H1 (cell line): ENCODE measurements at regions not wholly inside any gene's neighbourhood (a gene's known extent, or its start where the extent isn't known, plus 50 kb on each side); places are given as distances from the start of the nearest gene placed in this dataset.

Source experiments
- CTCF ChIA-PET: fragments of 300-600 bp; sonication (Branson Sonifier 250); formaldehyde crosslinking; loops from one replicate; lab custom pipeline; 2021; ENCODE audit not compliant: partially characterized antibody; lab: Charles Lee
- POLR2A ChIA-PET: fragments of 300-600 bp; sonication (Branson Sonifier 250); formaldehyde crosslinking; loops from one replicate; lab custom pipeline; 2021; ENCODE audit warnings: inconsistent platforms; ENCODE audit not compliant: partially characterized antibody; lab: Charles Lee
- DNase-seq, 2 experiments: peaks; one replicate each; pipeline versions ENCODE4 v3.0.0 to v3.0.0-alpha.2; 2010 to 2022; ENCODE audit warnings: low spot score in 2 of 2, low read depth in 1 of 2, mixed read lengths in 1 of 2
- FAIRE-seq: peaks from 2 replicates; lab custom pipeline; 2011; peaks lifted over from hg19 to GRCh38; lab: Jason Lieb, UNC
- H2AFZ ChIP-seq: 2 replicates; pipeline ENCODE4 v1.8.1; 2012; ENCODE audit warnings: low read length, inconsistent platforms
- H2AK5ac ChIP-seq: 2 replicates; pipeline ENCODE4 v1.6.1; 2013; ENCODE audit warnings: low read depth, low read length
- H2BK120ac ChIP-seq: replicated peaks from 2 replicates; pipeline ENCODE3; 2013; ENCODE audit warnings: low read depth, low read length, inconsistent platforms
- H2BK12ac ChIP-seq: 2 replicates; pipeline ENCODE4 v1.6.1; 2013; ENCODE audit warnings: low read depth, low read length
- H2BK15ac ChIP-seq: 2 replicates; pipeline ENCODE4 v1.6.1; 2013; ENCODE audit warnings: low read length
- H2BK20ac ChIP-seq: 2 replicates; pipeline ENCODE4 v1.6.1; 2013; ENCODE audit warnings: low read length
- H2BK5ac ChIP-seq: 2 replicates; pipeline ENCODE4 v1.6.1; 2013; ENCODE audit warnings: low read depth, low read length
- H3K14ac ChIP-seq: 2 replicates; pipeline ENCODE4 v1.6.1; 2013; ENCODE audit warnings: inconsistent platforms; ENCODE audit not compliant: insufficient read length
- H3K18ac ChIP-seq: 2 replicates; pipeline ENCODE4 v1.6.1; 2013; ENCODE audit warnings: low read length; ENCODE audit errors: extremely low read depth
- H3K23ac ChIP-seq: 2 replicates; pipeline ENCODE4 v1.6.1; 2013; ENCODE audit warnings: inconsistent platforms; ENCODE audit not compliant: insufficient read length
- H3K23me2 ChIP-seq: 2 replicates; pipeline ENCODE4 v1.6.1; 2013; ENCODE audit warnings: low read depth, low read length
- H3K27ac ChIP-seq: 2 replicates; pipeline ENCODE4 v1.6.1; 2011; ENCODE audit warnings: low read depth, low read length, inconsistent platforms
- H3K27me3 ChIP-seq, 4 experiments: replicated peaks in 1 of 4; 1 replicate in 1 of 4; 2 replicates in 3 of 4; pipeline versions ENCODE4 v1.6.1 to v1.8.1; 2011 to 2013; ENCODE audit warnings: low read length in 3 of 4, mild to moderate bottlenecking in 3 of 4, inconsistent platforms in 2 of 4, mixed read lengths in 2 of 4, moderate library complexity in 1 of 4; ENCODE audit not compliant: control insufficient read depth in 3 of 4, insufficient read depth in 3 of 4; ENCODE audit errors: extremely low read depth in 1 of 4
- H3K36me3 ChIP-seq, 4 experiments: 2 replicates each; pipeline versions ENCODE4 v1.6.1 to v1.8.1; 2011 to 2013; ENCODE audit warnings: mild to moderate bottlenecking in 4 of 4, low read length in 3 of 4, moderate library complexity in 2 of 4, control low read depth in 1 of 4, inconsistent platforms in 1 of 4; ENCODE audit not compliant: insufficient read depth in 4 of 4, control insufficient read depth in 2 of 4
- H3K4ac ChIP-seq: replicated peaks from 2 replicates; pipeline ENCODE3; 2013; ENCODE audit warnings: low read length, low read depth, mixed read lengths, inconsistent platforms; ENCODE audit not compliant: insufficient read length
- H3K4me1 ChIP-seq, 4 experiments: replicated peaks in 1 of 4; 1 replicate in 1 of 4; 2 replicates in 3 of 4; pipeline versions ENCODE4 v1.6.1 to v1.8.1; 2011 to 2013; ENCODE audit warnings: low read length in 3 of 4, inconsistent platforms in 2 of 4, mixed read lengths in 1 of 4; ENCODE audit not compliant: insufficient read depth in 4 of 4, control insufficient read depth in 3 of 4
- H3K4me2 ChIP-seq, 2 experiments: 2 replicates each; pipeline versions ENCODE4 v1.6.1 to v1.8.1; 2011 to 2013; ENCODE audit warnings: low read depth in 2 of 2, low read length in 2 of 2, control low read depth in 1 of 2, inconsistent platforms in 1 of 2, mild to moderate bottlenecking in 1 of 2; ENCODE audit not compliant: insufficient read depth in 1 of 2
- H3K4me3 ChIP-seq, 4 experiments: fragments of 200-600, 300-600 bp in 1 of 4; sonication (generic), shearing (Covaris generic), sonication (Bioruptor Twin) in 1 of 4; 2 replicates each; pipeline versions ENCODE4 v1.5.1 to v1.8.1; 2011 to 2016; ENCODE audit warnings: low read length in 4 of 4, low read depth in 3 of 4, control low read depth in 2 of 4, inconsistent platforms in 2 of 4, mild to moderate bottlenecking in 2 of 4, mixed read lengths in 1 of 4, moderate library complexity in 1 of 4; ENCODE audit not compliant: insufficient read depth in 2 of 4; ENCODE audit errors: extremely low read depth in 1 of 4
- H3K56ac ChIP-seq: replicated peaks from 2 replicates; pipeline ENCODE3; 2013; ENCODE audit warnings: low read depth, mild to moderate bottlenecking, mixed read lengths, low read length, inconsistent platforms; ENCODE audit not compliant: insufficient read length
- H3K79me1 ChIP-seq: 2 replicates; pipeline ENCODE4 v1.6.1; 2013; ENCODE audit warnings: low read depth, low read length, control low read depth
- H3K79me2 ChIP-seq, 2 experiments: 2 replicates each; pipeline versions ENCODE4 v1.6.1 to v1.8.1; 2012 to 2013; ENCODE audit warnings: low read length in 2 of 2, mild to moderate bottlenecking in 2 of 2, inconsistent platforms in 1 of 2; ENCODE audit not compliant: insufficient read depth in 2 of 2, control insufficient read depth in 1 of 2
- H3K9ac ChIP-seq, 4 experiments: replicated peaks in 1 of 4; 1 replicate in 1 of 4; 2 replicates in 3 of 4; pipeline versions ENCODE4 v1.6.1 to v1.8.1; 2011 to 2013; ENCODE audit warnings: low read depth in 3 of 4, low read length in 3 of 4, control low read depth in 2 of 4, mild to moderate bottlenecking in 2 of 4, moderate library complexity in 2 of 4, inconsistent platforms in 1 of 4; ENCODE audit errors: extremely low read depth in 1 of 4
- H3K9me3 ChIP-seq, 2 experiments: 2 replicates each; pipeline versions ENCODE4 v1.6.1 to v1.8.1; 2012 to 2013; ENCODE audit warnings: mild to moderate bottlenecking in 2 of 2, moderate library complexity in 2 of 2, control low read depth in 1 of 2, inconsistent platforms in 1 of 2, low read depth in 1 of 2, low read length in 1 of 2, mixed read lengths in 1 of 2; ENCODE audit not compliant: insufficient read depth in 2 of 2
- H4K20me1 ChIP-seq, 2 experiments: replicated peaks in 1 of 2; 2 replicates each; pipeline versions ENCODE3 to v1.8.1; 2011 to 2013; ENCODE audit warnings: inconsistent platforms in 2 of 2, low read length in 2 of 2, mild to moderate bottlenecking in 1 of 2; ENCODE audit not compliant: insufficient read depth in 2 of 2, control insufficient read depth in 1 of 2
- H4K5ac ChIP-seq: 2 replicates; pipeline ENCODE4 v1.6.1; 2013; ENCODE audit warnings: low read length, low read depth, mixed read lengths, inconsistent platforms; ENCODE audit not compliant: insufficient read length
- H4K8ac ChIP-seq: 2 replicates; pipeline ENCODE4 v1.8.0; 2013; ENCODE audit warnings: mild to moderate bottlenecking, moderate library complexity, low read length, inconsistent platforms; ENCODE audit not compliant: insufficient read depth; ENCODE audit errors: extremely low read depth
- H4K91ac ChIP-seq: replicated peaks from 2 replicates; pipeline ENCODE3; 2013; ENCODE audit warnings: low read length, mixed read lengths, inconsistent platforms; ENCODE audit not compliant: insufficient read length
- CHD1 ChIP-seq: IDR thresholded peaks from 2 replicates; pipeline ENCODE4 v1.6.1; 2012; ENCODE audit warnings: low read depth, low read length, improper control_type of control experiment
- CREB1 ChIP-seq: IDR thresholded peaks from 2 replicates; pipeline ENCODE4 v1.6.1; 2012; ENCODE audit warnings: inconsistent platforms
- CTBP2 ChIP-seq: IDR thresholded peaks from 2 replicates; pipeline ENCODE4 v1.7.0; 2011; ENCODE audit warnings: borderline replicate concordance, mild to moderate bottlenecking, moderate library complexity, mixed read lengths, low read length; ENCODE audit not compliant: insufficient read depth, insufficient read length
- GABPA ChIP-seq: IDR thresholded peaks from 2 replicates; pipeline ENCODE4 v1.6.1; 2011; ENCODE audit warnings: mild to moderate bottlenecking, low read length, moderate library complexity, borderline replicate concordance; ENCODE audit not compliant: insufficient read depth
- GTF2F1 ChIP-seq: IDR thresholded peaks from 2 replicates; pipeline ENCODE4 v1.6.1; 2012; ENCODE audit warnings: low read depth, low read length, improper control_type of control experiment, borderline replicate concordance
- POLR2A ChIP-seq, 2 experiments: IDR thresholded peaks; 1 replicate in 1 of 2; 2 replicates in 1 of 2; pipeline ENCODE4 v1.6.1; 2011; ENCODE audit warnings: low read depth in 2 of 2, low read length in 2 of 2, mild to moderate bottlenecking in 2 of 2; ENCODE audit errors: control extremely low read depth in 1 of 2
- RAD21 ChIP-seq, 2 experiments: IDR thresholded peaks in 1 of 2; conservative IDR thresholded peaks in 1 of 2; 2 replicates each; pipeline ENCODE4 v1.6.1; 2011; ENCODE audit warnings: low read depth in 2 of 2, low read length in 2 of 2, improper control_type of control experiment in 1 of 2, inconsistent platforms in 1 of 2, mild to moderate bottlenecking in 1 of 2, moderate library complexity in 1 of 2
- RBBP5 ChIP-seq: IDR thresholded peaks from 2 replicates; pipeline ENCODE4 v1.7.1; 2012; ENCODE audit warnings: low read depth, mild to moderate bottlenecking, inconsistent platforms, low read length, moderate library complexity, borderline replicate concordance
- WGBS, 2 experiments: shearing (Covaris generic) in 1 of 2; methylation state at CpG; one replicate each; pipeline versions ENCODE4 v1.1.6 to v1.1.7; 2013 to 2015; ENCODE audit warnings: low lambda C conversion rate in 2 of 2, mixed read lengths in 2 of 2, inconsistent platforms in 1 of 2, low coverage in 1 of 2, missing lambda C conversion rate in 1 of 2; ENCODE audit not compliant: insufficient replicate concordance in 2 of 2, insufficient coverage in 1 of 2, insufficient read length in 1 of 2; ENCODE audit errors: extremely low coverage in 1 of 2, missing lambda C conversion rate in 1 of 2; 5-methylcytosine and 5-hydroxymethylcytosine counted together
- TF ChIP-seq, protein P1 (sequence below): IDR thresholded peaks from 2 replicates; pipeline ENCODE4 v1.6.1; 2011; ENCODE audit warnings: low read length, improper control_type of control experiment
- TF ChIP-seq, protein P2 (sequence below): IDR thresholded peaks from 2 replicates; pipeline ENCODE4 v1.6.1; 2012; ENCODE audit warnings: inconsistent platforms
- TF ChIP-seq, protein P3 (sequence below), 3 experiments: IDR thresholded peaks; 1 replicate in 2 of 3; 2 replicates in 1 of 3; pipeline versions ENCODE4 v1.5.1 to v1.6.1; 2011; ENCODE audit warnings: low read length in 3 of 3, mild to moderate bottlenecking in 3 of 3, inconsistent platforms in 2 of 3, low read depth in 1 of 3, moderate library complexity in 1 of 3; ENCODE audit not compliant: insufficient read depth in 1 of 3; ENCODE audit errors: control extremely low read depth in 1 of 3

DNA sequence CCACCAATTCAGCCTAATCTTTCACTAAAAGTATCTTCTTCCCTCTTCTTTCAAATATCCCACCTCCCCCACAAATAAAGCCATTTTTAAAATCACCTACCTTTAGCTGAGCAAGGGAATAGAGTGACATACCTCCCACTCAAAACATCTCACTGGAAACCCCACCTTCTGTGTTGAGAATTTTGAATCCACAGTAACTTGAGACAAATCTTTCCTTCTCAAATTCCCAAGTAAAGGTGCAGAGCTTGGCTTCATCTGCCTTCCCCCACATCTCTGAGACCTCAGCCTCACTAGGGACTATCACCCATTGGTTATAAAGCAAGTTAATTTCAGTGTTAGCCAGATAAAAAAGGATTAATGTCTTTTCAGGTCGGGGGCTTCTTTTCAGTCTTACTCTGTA, 180.4 kb downstream of the INO80D start:
- Histone ChIP-seq H3K4me2 (no peak overlapping the region), H3K9me3 (no peaks in the 10 kb centered on the region), H3K56ac (no peak overlapping the region), H3K4ac (no peak overlapping the region), H3K4me1 (no peaks in the 10 kb centered on the region), H2BK120ac (no peak overlapping the region), H3K18ac (no peak overlapping the region), H3K27me3 (no peaks in the 10 kb centered on the region), H3K4me3 (no peak overlapping the region), H3K23me2 (no peaks in the 10 kb centered on the region), H3K79me1 (no peaks in the 10 kb centered on the region), H4K8ac (no peak overlapping the region), H2AK5ac (no peak overlapping the region), H2BK15ac (no peak overlapping the region), H4K91ac (no peak overlapping the region), H4K20me1 (no peaks in the 10 kb centered on the region), H4K5ac (no peak overlapping the region), H2BK12ac (no peak overlapping the region), H2AFZ (no peak overlapping the region), H3K14ac (no peak overlapping the region), H3K79me2 (no peaks in the 10 kb centered on the region), H2BK20ac (no peak overlapping the region), H3K27ac (no peak overlapping the region), H3K23ac (no peak overlapping the region), H3K9ac (no peak overlapping the region), H2BK5ac (no peak overlapping the region), H3K36me3 (no peaks in the 10 kb centered on the region)
- DNase-seq = no peak
- POLR2A ChIA-PET = no interaction called here
- no peak for FAIRE-seq
- CTCF ChIA-PET = interaction anchor here (0.9 to 8.2 kb wide), 14 partner anchors 12 to 265 kb away, joined by 3 to 83 read pairs (median 5); no protein-coding TSS in a partner anchor
- 84% methylated on average over 1 of the region's 1 CpG; no CpG with 5 or more reads in 1 of the 2 experiments for WGBS, 2 experiments
- TF ChIP-seq CHD1 (no peak), CREB1 (no peak), RBBP5 (no peak), RAD21 (IDR thresholded peaks at IDR 0.05 in 1 of 2, conservative IDR thresholded peaks at IDR 0.05 in 1 of 2; ENCODE audit: low read depth in 2 of 2, low read length in 2 of 2) (no peak), CTBP2 (no peak), GTF2F1 (no peak), POLR2A (IDR thresholded peaks at IDR 0.05; ENCODE audit: control extremely low read depth in 1 of 2, low read depth in 2 of 2, low read length in 2 of 2) (no peak), GABPA (no peak)
- TF ChIP-seq, protein P1, sequence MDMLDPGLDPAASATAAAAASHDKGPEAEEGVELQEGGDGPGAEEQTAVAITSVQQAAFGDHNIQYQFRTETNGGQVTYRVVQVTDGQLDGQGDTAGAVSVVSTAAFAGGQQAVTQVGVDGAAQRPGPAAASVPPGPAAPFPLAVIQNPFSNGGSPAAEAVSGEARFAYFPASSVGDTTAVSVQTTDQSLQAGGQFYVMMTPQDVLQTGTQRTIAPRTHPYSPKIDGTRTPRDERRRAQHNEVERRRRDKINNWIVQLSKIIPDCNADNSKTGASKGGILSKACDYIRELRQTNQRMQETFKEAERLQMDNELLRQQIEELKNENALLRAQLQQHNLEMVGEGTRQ = no peak
- TF ChIP-seq, protein P2, sequence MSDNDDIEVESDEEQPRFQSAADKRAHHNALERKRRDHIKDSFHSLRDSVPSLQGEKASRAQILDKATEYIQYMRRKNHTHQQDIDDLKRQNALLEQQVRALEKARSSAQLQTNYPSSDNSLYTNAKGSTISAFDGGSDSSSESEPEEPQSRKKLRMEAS = no peak
- TF ChIP-seq, protein P3, sequence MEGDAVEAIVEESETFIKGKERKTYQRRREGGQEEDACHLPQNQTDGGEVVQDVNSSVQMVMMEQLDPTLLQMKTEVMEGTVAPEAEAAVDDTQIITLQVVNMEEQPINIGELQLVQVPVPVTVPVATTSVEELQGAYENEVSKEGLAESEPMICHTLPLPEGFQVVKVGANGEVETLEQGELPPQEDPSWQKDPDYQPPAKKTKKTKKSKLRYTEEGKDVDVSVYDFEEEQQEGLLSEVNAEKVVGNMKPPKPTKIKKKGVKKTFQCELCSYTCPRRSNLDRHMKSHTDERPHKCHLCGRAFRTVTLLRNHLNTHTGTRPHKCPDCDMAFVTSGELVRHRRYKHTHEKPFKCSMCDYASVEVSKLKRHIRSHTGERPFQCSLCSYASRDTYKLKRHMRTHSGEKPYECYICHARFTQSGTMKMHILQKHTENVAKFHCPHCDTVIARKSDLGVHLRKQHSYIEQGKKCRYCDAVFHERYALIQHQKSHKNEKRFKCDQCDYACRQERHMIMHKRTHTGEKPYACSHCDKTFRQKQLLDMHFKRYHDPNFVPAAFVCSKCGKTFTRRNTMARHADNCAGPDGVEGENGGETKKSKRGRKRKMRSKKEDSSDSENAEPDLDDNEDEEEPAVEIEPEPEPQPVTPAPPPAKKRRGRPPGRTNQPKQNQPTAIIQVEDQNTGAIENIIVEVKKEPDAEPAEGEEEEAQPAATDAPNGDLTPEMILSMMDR (IDR thresholded peaks at IDR 0.05; ENCODE audit: control extremely low read depth in 1 of 3, insufficient read depth in 1 of 3, low read depth in 1 of 3, low read length in 3 of 3) = no peak
